Endothelial cell of umbilical vein (primary cell): ENCODE measurements at regions not wholly inside any gene's neighbourhood (a gene's known extent, or its start where the extent isn't known, plus 50 kb on each side); places are given as distances from the start of the nearest gene placed in this dataset.

Experiments
- POLR2A ChIP-seq: IDR thresholded peaks from 2 replicates; pipeline ENCODE4 v1.6.1; 2012; ENCODE audit warnings: low read depth, mild to moderate bottlenecking, control low read depth, low read length
- POLR2AphosphoS5 ChIP-seq: IDR thresholded peaks from 2 replicates; pipeline ENCODE4 v1.6.1; 2012; ENCODE audit warnings: low read depth, mild to moderate bottlenecking, control low read depth, low read length, moderate library complexity; ENCODE audit not compliant: insufficient read depth

DNA sequence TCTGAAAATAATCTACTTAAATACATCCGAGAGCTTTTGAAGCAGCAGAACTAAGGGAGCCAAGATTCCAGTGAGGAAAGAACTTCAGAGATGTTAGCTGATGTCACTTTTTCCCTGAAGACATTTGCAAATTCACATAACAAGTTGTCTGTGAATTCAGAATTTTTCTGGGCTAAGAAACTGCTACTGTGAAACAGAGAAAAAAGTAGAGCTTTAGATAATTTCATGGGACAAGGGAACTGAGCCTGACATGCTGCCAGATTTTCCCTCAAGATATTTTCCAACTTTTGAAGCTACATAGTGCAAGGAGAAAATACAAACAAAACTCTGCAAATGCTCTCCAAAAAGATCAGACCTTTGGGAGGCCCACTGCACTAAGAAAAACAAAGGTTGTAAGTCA lies 484.2 kb downstream of the ANKRD7 start:
- TF ChIP-seq POLR2A, result no peak
- no peak for TF ChIP-seq POLR2AphosphoS5
